ENCODE measurements at regions not wholly inside any gene's neighbourhood (a gene's known extent, or its start where the extent isn't known, plus 50 kb on each side); places are given as distances from the start of the nearest gene placed in this dataset.

DNA sequence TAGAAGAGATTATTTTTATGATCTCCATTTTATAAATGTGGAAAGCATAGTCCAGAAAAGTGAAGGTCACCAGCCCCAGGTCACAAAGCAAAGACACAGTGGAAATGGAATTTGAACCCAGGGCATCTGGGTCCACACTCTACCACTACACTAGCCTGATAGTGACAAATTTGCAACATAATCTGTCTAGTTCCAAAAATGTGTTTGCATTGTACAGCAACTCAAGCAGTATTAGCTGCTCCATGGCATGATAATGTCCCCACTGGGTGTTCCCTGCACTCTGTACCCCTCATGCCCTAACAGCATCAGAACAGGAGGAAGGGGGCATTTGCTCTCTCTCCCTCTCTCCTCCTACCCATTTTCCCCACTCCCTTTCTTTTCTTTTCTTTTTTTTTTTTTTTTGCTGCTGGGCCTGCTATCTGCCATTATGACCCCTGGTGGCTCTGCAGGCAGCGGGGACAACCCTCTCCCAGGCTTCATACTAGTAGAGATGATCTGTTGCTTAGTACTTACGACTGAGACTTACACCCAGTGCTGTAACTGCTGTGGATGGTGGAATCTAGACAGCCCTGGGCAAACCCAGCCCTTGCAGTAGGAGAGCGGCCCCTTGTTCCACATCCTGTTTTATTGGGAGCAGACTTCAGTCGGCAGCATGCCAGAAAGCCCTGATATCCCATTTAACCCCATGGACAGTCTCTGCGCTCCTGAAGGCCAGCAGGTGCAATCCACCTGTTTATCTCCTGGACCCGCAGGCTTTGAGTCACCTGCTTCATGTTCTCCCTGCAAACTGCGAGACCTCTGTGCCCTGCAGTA, 306.3 kb downstream of the SOX9 start:
- no peak for DNase-seq

DNA sequence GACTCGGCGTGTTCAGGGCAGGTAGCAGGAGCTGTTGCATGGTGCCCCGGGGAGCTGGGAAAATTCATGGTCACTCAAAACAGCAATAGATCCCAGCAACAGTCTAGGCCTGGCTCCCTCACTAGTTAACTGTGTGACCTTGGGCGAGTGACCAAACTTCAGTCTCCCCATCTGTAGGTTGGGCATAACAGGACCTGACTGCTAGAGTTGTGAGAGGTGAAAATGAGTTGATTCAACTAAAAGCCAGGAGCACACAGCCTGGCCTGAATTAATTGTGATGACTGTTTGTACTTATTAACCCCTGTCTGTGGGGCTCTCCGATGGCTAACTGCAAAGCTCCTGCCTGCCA, 306.9 kb downstream of the SOX9 start:
- no peak for DNase-seq

DNA sequence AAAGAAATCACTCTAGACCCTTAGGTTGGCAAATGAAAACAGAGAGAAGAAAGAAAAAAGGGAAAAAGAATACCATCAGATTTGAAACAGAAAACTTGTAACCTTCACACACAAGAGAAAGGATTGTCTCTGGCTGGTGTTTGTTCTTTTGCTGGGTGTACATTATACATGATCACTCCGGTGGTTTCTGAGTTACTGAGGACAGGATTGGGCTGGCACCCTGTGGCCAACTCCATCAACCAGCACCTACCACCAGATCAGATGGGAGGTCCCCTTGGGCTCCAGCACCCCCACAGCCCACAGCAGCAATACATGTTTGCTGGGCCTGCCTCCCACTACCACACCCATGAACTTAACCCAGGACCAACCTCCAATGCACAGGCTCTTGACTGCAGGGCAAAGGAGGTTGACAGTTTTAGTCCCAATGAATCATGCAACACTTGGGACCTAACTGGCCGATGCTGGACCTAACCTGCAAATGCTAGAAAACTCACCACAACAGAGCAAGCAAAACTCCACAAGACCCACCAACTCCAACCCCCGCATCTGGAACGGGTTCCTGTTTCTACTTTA, 308.3 kb downstream of the SOX9 start:
- no peak for DNase-seq

DNA sequence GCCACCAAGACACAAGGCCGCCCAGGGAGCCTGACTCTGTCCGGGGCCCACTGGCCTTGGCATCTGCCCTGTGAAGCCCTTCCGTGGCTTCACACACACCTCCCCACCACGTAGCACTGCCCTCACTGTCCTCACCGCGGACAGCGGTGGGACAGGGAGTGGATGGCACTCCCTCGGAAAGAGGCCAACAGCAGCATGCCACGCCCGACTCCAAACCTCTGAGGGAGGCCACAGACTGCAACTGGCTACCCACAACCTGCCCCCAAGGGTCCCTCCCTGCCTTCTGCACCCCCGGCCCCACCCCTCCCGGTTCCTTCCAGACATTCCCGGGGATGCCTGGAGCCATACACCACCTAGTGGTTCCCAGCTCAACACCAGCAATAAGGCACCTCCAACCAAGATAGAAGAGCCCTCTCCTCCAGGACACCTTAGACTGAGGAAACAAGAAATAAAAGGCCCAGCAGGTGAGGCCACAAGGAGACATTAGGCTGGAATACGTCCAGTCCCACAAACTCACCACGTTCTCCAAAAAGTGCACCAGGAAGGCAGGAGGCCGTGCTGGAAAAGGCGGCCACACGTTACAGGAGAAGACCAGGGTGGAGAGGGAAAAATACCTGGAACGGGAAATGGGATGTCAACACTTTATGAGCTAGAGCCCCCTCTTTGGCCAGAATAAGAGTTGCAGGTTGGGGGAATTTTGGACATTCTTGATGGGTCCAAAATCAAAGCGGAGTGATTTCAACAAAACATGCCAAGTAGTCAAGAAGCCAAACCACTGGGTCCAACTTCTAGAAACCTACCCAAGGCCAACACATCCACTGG, 310.0 kb downstream of the SOX9 start:
- DNase-seq = no peak

DNA sequence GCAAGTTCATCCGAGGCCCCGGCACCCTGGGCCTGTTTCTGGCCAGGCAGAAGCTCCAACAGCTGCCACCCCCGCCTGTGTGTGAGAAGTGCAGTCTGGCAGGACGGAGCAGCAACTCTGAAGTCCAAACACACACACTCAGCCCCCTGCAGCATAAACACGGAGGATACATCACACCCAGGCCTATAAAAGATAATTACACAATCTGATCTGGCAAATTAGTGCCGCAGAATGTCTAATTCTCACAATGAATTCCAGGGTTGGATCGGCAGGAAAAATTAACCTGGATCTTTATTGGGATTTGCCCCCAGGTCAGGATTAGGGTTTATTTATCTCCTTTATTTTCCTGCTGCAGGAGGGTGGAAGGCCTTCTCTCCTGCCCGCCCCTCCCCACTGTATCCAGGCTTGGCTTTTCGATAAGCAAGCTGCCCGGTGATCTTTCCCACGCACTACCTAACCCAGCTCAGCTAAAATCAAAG, 311.4 kb downstream of the SOX9 start:
- DNase-seq = no peak

DNA sequence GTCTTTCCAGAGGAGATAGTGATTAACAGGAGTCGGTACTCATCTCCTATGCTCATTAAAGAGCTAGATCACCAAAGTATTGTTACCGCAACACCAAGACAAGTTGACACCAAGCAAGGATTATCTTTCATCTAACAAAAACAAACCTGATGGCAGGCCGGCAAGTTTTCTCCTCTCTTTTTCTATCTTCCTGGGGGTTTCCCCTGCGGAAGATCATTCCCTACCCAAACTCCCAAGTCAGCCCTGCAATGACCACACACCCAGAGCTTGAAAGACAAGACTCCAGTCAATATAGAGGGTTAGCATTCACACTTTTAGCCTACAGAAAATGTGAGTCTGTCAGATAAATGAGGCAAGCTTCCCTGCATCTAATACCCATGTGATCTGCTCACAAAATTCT, 312.1 kb downstream of the SOX9 start:
- DNase-seq = no peak

DNA sequence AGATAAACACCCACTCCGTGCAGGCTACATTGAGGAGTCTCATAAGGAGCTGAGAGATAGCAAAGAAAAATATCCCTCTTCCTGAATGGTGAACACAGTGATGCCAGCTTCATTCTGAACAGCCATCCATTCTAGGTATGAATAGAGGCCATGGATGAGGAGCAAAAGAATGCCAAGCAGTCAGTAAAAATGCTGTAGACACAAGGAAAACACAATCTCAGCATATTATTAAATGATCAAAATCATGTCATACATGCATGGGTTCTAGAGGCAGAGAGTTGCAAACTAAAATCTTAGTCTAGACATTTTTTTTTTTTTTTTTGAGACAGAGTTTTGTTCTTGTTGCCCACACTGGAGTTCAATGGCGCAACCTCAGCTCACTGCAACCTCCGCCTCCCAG, 313.0 kb downstream of the SOX9 start:
- DNase-seq = no peak

DNA sequence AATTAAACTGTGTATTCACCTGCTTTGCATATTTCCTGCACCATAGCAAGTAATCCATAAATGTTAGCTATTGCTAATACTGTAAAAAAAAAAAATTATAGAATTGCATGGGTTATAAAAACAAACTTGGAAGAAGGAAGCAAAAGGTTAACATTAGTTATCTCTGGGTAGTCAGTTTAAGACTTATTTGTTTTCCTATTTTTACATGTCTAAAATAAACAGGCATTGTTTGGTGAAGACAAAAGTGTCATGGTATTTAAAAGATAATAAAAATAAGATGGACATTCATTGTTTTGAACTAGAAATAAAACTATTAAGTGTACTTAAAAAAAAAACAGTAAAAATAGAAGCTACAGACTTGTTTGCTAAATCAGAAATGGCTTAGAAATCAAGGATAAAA, 313.8 kb downstream of the SOX9 start:
- no peak for DNase-seq

DNA sequence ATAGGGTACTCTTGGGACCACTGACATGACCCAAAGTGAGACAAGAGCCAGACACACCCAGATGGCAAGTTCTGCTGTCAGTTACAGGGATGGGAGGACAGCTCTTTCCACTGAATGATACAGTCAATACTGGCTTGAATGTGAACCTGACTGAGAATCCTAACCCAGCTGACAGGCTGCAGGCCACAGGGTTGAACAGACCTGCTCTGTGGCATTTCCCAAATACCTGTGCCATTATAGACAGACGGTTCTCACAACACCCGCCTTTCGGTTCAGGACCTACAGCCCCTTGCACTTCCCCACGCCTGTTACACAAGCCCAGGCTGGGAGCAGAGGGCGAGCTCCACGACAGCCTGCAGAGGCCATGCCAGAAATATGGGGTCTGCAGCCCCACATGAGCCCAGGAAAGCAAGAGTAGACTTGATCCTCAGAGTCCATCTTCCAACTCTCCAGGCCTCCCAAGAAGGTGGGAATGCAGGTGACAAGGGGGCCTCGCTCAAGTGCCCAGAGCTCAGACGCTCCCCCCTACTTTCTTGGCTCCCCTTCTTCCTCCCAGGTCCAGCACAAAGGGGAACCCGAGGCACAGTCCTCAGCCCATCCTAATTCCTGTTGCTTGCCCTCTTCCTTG, 314.3 kb downstream of the SOX9 start:
- DNase-seq = no peak

DNA sequence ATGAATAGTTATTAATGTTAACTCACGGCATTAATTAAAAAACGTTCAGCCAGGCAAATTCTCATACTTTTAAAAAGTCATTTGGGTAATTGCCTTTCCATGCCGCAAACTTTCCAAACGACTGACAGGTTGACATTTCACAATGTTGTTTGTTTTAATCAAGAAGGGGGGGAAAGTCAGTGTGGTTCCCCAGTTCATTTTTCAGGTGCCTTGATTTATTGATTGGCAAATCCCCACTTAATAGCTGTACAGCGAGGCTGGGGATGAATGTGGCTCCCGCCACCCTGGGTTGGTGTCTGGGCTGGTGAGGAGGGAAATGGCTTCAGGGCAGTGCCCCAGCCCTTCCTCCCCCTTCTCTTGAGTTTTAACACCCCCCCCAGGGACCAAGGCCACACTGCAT, 318.0 kb downstream of the SOX9 start:
- DNase-seq = no peak

DNA sequence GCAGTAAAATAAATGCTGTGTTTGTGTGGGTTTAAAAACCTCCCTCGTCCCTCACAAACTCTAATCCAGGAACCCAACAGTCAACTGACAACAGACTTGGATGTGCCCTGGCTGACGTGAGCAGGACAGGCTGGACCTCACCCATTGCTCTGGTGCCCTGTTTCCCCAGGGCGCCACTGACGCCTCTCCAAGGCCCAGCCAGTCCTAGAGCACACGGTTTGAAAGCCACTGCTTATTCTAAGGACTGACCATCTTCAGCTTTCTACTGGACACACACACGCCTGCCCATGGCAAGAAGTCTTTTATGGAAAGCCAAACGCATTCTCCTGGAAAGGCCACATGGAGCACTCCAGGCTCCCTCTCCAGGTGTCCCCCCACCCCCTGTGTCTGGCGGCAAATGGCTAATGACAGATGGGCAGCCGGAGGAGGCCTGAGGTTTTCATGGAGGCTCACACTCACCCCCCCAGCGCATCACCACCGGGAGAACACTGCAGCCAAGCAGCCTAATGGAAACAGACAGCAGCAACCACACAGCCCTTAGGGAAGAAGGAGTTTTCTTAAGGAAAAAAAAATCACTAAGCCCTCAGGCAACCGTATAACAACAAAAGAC, 319.2 kb downstream of the SOX9 start:
- no peak for DNase-seq

DNA sequence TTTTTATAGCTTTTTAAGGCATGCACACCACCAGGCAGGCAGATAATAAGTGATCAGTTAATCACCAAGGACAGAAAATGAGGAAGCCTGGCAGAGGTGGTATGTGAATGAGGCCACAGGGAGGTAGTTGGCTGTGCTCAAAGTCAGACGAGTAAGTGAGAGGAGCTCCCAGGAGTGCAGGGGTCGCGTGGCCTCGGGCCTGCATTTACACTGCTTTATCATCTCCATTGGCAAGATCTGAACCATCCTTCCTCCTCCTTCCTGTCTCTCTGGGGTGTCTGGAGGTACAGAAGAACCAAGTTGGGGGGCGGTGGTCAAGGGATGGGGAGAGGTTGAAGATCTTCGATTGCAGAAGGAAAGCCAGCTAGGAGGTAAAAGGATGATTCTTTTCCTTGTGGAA, 320.1 kb downstream of the SOX9 start:
- no peak for DNase-seq

DNA sequence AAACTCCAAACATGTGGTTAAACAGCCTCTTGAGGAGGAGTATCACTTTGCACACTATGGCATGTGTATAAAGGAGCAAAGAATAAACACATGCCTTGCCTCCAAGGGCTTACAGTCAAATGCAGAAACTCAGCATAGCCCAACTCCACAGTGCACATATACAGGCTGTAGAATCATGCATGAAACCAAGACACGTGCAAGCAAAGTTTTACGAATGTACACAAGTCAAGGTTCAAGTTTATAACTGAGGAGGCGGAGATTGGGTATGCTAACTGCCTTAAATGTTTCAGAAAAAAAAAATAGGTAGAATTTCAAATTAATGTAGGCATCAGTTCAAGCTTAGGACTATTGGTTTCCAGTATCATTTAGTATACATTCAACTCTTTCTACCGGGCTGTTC, 321.1 kb downstream of the SOX9 start:
- DNase-seq = no peak

DNA sequence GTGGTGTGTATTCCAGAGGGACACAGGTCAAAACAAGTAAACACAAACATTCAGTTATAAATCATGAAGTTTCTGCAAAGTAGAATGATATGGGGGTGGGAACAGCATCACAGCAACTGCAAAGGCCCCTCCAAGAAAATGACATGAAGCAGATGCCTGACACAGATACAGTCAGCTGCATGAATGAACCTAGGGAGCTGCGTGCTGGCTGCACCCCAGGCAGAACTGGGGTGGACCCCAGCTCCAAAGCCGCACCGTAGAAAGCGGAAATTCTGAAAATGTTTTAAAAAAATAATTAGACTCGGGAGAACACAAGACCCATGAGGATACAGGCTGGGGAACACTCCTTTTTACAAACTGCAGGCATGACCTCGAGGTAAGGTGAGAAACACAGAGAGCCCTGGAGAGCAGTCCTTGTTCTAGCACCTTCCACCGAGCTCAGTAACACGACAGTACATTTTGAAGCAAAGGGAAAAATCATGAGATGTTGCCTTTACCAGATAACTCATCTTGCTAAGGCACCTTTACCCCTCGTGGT, 323.8 kb downstream of the SOX9 start:
- DNase-seq = no peak

DNA sequence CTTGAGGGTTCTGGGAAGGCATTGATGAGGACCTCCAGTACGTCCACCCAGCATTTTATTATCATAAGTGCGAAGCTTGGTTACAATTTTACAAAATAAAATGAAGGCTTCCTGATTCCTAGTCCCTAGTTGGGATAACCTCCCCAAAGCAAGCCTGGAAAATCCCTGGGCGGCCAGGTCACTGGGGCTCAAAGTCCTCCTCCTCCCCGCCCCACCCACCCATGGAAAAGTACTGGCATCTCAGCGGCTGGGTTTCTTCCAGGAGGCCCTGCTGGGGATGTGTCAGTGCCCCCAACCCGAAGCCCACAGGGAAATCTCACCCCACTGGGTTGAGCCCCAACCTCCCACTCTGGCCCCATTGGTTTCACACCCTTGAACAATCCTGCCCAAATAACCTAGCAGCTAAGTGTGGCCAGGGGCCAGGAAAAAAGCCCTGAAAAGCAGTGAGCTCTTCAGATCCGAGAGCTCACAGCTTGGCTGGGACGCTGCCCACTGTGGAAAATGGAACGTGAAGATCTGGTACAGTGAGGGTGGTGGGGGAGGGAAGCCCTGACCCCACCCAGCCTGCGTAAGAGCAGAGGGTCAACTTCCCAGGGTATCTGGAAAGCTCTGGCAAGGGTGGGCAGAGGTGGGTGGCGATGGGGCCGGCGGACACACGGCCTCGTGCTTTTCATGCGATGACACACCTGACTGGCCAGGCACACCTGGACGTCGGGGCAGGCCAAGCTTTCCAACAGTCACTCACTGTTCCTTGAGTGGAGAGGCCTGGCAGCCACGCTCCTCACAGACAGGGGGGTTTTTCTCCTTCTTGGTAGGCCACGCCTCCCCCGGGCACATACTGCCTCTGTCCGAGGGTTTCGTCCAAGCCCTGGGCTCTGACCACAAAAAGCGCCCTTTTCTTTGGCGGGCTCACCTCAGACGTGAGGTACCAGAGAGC, 324.5 kb downstream of the SOX9 start:
- DNase-seq = no peak

DNA sequence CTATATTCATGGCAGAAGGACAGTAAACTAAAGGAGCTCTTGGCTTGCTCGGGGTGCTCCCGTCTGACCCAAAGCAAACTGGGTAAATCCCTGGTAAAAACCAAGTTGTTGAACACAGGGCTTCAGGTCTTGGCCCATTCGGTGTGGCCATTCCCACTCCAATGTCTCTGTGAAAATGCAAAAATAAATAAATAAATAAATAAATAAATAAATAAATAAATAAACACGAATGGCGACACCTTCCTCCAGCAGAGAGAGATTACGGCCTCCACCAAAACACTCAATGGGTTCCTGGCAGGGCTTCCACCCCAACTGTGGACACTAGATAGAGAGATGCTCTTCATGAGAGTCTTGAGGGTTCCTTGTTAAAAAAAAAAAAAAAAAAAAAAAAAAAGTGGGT, 325.3 kb downstream of the SOX9 start:
- DNase-seq = no peak

DNA sequence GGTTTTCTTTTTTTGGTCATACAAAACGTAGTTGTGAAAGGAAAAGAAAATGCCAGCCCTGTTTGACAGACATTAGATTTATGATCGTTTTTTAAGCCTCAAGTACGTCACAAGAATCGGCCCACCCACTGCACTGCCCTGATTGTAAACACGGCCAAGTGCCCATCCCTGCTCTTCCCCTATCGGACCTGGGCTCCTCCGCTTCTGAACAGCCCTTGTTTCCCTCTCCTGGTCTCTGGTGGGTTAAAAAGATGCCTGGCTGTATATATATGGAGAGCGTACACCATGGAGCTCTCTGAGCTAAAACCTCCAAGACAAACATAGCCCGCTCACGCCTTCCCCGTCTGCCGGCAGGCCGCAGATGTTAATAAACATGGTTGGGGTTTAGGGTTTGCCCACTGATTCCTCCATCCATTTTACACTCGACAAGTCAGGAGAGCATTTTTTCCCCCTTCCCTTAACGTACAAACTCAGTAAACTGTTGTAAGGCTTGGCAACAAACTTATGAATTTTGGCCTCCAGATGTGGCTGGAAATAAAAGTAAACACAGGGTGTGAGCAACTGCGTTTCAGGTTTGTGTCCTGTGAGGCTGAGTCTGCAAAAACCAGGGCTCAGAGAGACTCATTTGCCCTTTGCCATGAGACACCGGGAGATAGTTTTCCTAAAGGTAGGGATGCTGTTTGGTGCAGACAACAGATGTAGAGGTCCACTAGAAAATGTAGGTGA, 325.9 kb downstream of the SOX9 start:
- DNase-seq = no peak

DNA sequence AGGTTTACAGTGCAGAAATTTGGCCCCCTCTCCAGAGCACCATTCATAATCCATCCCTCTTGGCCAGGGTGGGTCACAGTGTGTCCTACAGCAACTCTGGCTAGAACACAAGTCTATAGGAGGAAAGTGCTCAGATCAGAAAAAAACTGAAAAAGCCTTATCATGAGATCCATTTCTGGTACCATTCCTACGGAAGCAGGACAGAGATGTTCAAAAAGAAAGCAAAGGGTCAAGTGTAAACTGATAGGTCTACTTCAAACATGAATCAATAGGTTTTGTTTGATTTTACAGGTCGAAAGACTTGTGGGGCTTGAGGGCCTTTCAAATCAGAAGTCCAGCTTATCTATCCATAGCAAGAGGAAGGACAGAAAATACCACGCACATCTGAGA, 326.4 kb downstream of the SOX9 start:
- no peak for DNase-seq

DNA sequence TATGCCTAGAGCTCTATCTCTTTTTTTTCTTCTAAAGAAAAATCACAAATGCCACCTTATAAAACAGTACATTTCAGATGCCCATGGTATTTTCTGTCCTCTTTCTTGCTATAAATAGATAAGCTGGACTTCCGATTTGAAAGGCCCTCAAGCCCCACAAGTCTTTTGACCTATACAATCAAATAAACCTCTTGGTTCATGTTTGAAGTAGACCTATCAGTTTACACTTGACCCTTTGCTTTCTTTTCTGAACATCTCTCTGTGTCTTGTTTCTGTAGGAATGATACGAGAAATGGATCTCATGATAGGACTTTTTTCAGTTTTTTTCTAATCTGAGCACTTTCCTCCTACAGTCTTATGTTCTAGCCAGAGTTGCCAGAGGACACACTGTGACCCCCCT, 327.2 kb downstream of the SOX9 start:
- no peak for DNase-seq

DNA sequence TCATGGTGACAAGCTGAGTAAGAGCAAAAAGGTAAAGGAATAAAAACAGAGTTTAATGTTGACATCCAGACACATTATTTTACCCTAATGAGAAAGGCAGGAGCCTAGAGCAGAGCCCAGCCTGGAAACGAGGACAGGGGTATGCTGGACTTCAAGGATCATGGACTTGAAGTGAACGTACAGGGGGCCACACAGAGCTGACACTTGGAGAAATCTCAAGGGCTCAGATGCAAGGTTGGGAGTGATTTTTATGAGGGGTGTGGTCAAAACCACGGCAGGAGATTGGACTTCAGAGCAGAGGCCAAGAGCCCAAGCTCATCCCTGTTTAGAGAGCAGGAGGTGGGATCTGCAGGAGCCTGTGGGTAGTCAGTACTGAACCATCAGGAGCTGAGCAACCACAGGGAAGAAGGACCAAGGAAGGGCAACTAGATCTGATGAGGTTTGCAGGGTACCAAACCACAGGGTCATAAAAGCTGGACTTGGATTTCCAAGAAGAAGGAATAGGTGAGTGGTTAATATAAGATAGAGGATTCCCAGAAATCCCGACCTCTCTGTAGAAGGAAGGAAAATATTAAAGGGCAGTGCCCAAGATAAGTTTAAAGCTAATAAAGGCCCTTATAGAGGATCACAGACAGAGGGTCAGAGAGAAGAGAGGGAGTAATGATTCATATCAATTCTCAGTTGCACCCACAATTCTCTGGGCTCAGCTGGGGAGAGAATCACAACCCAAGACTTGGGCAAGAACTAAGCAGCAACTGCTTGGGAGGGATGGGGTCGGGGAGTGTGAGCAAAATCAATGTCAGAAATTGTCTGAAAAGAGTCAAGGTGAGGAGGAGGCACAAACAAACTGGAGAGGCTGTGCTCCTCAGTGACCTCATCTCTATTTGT, 331.7 kb downstream of the SOX9 start:
- DNase-seq = no peak

Measured in suppressor macrophage (primary cell).